ENCODE measurements at regions not wholly inside any gene's neighbourhood (a gene's known extent, or its start where the extent isn't known, plus 50 kb on each side); places are given as distances from the start of the nearest gene placed in this dataset.

DNA sequence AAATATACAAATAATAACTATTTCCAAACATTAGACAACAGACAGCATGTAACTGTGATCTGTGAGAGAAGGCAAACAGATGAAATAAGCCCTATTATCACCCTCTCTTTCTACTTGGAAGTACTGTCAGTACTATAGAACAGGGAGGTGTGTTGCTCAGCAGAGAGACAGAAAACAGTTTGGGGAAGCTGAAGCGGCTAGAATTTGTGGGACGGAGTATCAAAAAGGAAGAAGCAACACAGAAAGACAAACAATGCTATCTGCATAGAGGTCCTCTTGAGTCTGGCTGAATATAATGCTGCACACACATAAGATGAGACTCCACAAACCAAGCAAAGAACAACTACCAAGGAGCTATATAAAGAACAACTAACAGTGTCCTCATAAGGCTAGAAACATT lies 59.4 kb downstream of the ZZZ3 start:
- H3K36me3 ChIP-seq: peaks cover 0 to 41% (median 6%) of the 10 kb centered on the region in 3 donors
- H3K4me3 ChIP-seq: no peak overlapping the region
- no peaks in the 10 kb centered on the region for H3K9me3 ChIP-seq
- TF ChIP-seq POLR2A (IDR thresholded peaks at IDR 0.05): no peak
- TF ChIP-seq, protein P1, sequence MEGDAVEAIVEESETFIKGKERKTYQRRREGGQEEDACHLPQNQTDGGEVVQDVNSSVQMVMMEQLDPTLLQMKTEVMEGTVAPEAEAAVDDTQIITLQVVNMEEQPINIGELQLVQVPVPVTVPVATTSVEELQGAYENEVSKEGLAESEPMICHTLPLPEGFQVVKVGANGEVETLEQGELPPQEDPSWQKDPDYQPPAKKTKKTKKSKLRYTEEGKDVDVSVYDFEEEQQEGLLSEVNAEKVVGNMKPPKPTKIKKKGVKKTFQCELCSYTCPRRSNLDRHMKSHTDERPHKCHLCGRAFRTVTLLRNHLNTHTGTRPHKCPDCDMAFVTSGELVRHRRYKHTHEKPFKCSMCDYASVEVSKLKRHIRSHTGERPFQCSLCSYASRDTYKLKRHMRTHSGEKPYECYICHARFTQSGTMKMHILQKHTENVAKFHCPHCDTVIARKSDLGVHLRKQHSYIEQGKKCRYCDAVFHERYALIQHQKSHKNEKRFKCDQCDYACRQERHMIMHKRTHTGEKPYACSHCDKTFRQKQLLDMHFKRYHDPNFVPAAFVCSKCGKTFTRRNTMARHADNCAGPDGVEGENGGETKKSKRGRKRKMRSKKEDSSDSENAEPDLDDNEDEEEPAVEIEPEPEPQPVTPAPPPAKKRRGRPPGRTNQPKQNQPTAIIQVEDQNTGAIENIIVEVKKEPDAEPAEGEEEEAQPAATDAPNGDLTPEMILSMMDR (IDR thresholded peaks at IDR 0.05): no peak
- 83% methylated on average over 2 of the region's 2 CpGs for WGBS, 2 donors
- H3K4me1 ChIP-seq: no peaks in the 10 kb centered on the region
- intact Hi-C loops (cut with DNase I): no loop called here
- no peaks in the 10 kb centered on the region for H3K27me3 ChIP-seq
- DNase-seq: no peak
- no peak overlapping the region for H3K27ac ChIP-seq

DNA sequence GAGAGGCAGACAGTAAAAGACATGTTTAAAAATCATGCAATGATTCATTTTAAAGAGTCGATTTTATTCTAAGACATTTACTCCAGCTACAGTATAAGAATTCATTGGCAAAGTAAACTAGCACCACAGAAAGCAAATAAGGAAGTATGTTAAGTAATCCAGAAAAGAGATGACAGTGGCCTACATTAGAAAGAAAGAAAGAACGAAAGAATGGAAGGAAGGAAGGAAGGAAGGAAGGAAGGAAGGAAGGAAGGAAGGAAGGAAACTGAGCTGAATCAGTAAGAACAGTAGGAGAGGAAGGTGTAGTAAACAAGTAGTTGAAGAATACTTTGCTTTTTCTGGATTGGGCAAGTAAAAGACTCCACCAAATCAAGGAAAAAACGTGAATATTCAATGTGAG lies 62.2 kb downstream of the ZZZ3 start:
- Histone ChIP-seq H3K4me1 (no peaks in the 10 kb centered on the region), H3K9me3 (no peaks in the 10 kb centered on the region), H3K4me3 (no peak overlapping the region), H3K27me3 (no peaks in the 10 kb centered on the region), H3K36me3 (peaks cover 0 to 49% (median 6%) of the 10 kb centered on the region in 3 donors), H3K27ac (no peak overlapping the region)
- WGBS, 2 donors: 76 to 83% methylated on average over 3 of the region's 3 CpGs
- intact Hi-C loops (cut with DNase I): no loop called here
- TF ChIP-seq, protein P1 (IDR thresholded peaks at IDR 0.05): no peak
- no peak for TF ChIP-seq POLR2A (IDR thresholded peaks at IDR 0.05)
- no peak for DNase-seq

DNA sequence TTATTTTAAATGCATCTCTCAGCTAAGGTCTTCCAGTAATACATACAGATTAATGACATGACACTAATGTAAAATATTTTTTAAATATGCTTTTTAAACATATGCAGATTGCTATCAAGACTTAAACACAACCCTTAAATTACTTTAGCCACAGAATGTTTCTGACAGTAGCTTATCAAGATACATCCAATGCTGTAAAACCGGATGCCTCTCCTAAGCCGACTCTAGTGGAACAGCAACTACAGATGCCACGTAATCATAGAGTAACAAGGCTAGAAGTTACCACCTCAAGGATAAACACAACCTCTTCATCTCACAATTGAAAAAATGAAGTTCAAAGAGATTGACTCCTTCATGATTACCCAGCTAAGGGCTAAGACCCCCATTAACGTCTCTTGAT lies 68.4 kb downstream of the ZZZ3 start:
- H3K9me3 ChIP-seq: peaks cover 0 to 7% (median 7%) of the 10 kb centered on the region in 3 donors
- intact Hi-C loops (cut with DNase I): no loop called here
- no peak for DNase-seq
- TF ChIP-seq POLR2A (IDR thresholded peaks at IDR 0.05): no peak
- TF ChIP-seq, protein P1 (IDR thresholded peaks at IDR 0.05): no peak
- no peaks in the 10 kb centered on the region for H3K27me3 ChIP-seq
- H3K4me1 ChIP-seq: no peaks in the 10 kb centered on the region
- no peak overlapping the region for H3K4me3 ChIP-seq
- no peak overlapping the region for H3K27ac ChIP-seq
- peaks cover 0 to 34% (median 0%) of the 10 kb centered on the region in 3 donors for H3K36me3 ChIP-seq
- 93 to 96% methylated on average over 4 of the region's 4 CpGs for WGBS, 2 donors

Small RNA genes lying in the stretch of these regions (small RNA-seq; reads per million reads assigned to genes)
- 0 to 0.09 (median 0) reads per million in 4 donors for gene RNA5SP20

Measured in esophagus squamous epithelium (tissue), 5 donors.